ENCODE measurements at regions not wholly inside any gene's neighbourhood (a gene's known extent, or its start where the extent isn't known, plus 50 kb on each side); places are given as distances from the start of the nearest gene placed in this dataset.

DNA sequence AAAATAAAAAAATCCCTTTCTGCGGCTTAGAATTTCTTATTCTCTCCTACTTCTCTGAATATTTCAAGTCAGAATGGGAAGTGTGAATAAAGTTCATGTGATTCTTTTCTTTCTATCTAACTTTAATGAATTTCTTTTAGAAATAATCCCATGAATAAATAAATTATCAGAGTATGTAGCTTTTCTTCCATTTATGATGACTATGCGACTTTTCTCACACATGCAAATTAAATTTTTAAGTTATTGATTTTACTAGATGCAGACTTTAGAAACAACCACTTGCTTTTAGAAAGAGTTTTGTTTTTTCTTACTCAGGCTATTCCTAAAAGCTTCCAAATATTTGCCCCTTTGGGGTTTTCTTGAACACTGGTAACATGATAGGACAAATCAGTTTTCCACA is 477.7 kb upstream of the AGTR1 start:
- Mint-ChIP-seq H3K9me3 (no peaks in the 10 kb centered on the region), H3K27ac (no peak overlapping the region), H3K36me3 (ENCODE audit: low read depth) (no peaks in the 10 kb centered on the region), H3K27me3 (no peaks in the 10 kb centered on the region), H3K4me1 (no peaks in the 10 kb centered on the region), H3K4me3 (no peak overlapping the region)
- intact Hi-C loops (cut with micrococcal nuclease) = no loop called here
- DNase-seq = no peak

- DNase-seq = no peak
- Mint-ChIP-seq H3K4me1 (no peaks in the 10 kb centered on the region), H3K27me3 (no peaks in the 10 kb centered on the region), H3K9me3 (no peaks in the 10 kb centered on the region), H3K4me3 (no peak overlapping the region), H3K27ac (no peak overlapping the region), H3K36me3 (ENCODE audit: low read depth) (no peaks in the 10 kb centered on the region)
- intact Hi-C loops (cut with micrococcal nuclease) = no loop called here
These were observed 476.4 kb upstream of the AGTR1 start for GRCh38 chr3:148221303-148221702.

- no peak for DNase-seq
- Mint-ChIP-seq H3K27me3 (no peaks in the 10 kb centered on the region), H3K4me3 (no peak overlapping the region), H3K4me1 (no peaks in the 10 kb centered on the region), H3K27ac (no peak overlapping the region), H3K9me3 (no peaks in the 10 kb centered on the region), H3K36me3 (ENCODE audit: low read depth) (no peaks in the 10 kb centered on the region)
- intact Hi-C loops (cut with micrococcal nuclease) = no loop called here
These were observed 474.4 kb upstream of the AGTR1 start for GRCh38 chr3:148223266-148223665.

GRCh38 chr3:148226246-148226645 is 471.5 kb upstream of the AGTR1 start:
- no peak for DNase-seq
- Mint-ChIP-seq H3K27ac (no peak overlapping the region), H3K4me3 (no peak overlapping the region), H3K36me3 (ENCODE audit: low read depth) (no peaks in the 10 kb centered on the region), H3K4me1 (no peaks in the 10 kb centered on the region), H3K27me3 (no peaks in the 10 kb centered on the region), H3K9me3 (no peaks in the 10 kb centered on the region)
- intact Hi-C loops (cut with micrococcal nuclease) = no loop called here

DNA sequence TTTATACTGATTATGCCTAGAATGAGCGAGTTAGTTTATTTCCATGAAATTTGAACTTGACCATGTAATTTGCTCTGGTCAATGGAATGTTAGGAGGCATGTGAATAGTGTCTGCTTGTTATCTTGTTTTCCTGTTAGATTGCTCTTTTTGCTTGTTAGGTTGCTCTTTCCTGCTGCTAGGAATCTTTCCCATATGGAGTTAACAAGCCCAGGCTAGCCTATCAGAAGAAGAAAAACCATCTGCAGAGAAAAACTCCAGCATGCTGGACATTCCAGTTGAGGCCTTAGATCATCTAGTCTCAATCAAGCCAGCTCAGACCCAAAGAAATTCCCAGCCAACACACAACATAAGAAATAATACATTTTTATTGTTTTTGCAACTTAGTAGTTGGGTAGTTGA is 470.2 kb upstream of the AGTR1 start:
- Mint-ChIP-seq H3K36me3 (ENCODE audit: low read depth) (no peaks in the 10 kb centered on the region), H3K27me3 (no peaks in the 10 kb centered on the region), H3K9me3 (peaks cover 4% of the 10 kb centered on the region), H3K4me1 (no peaks in the 10 kb centered on the region), H3K4me3 (no peak overlapping the region), H3K27ac (no peak overlapping the region)
- no peak for DNase-seq
- intact Hi-C loops (cut with micrococcal nuclease) = no loop called here

DNA sequence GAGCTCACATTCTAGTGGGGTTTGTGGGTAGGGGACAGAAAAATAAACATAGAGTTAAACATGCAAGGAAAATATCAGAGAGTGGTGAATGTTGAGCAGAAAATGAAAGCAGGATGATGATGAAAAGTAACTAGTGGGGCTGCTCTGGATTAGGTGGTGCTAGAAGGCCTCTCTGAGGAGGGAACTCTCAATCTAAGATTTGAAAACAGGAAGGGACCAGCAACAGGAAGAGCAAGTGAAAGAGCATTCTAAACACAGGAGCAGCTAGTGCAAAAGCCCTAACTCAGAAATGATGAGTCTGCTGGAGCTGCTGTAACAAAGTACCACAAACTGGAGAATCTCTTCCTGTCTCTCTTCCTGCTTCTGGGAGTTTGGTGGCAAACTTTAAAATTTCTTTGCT is 468.6 kb upstream of the AGTR1 start:
- H3K36me3 Mint-ChIP-seq (ENCODE audit: low read depth) = no peaks in the 10 kb centered on the region
- no peak for DNase-seq
- no peak overlapping the region for H3K27ac Mint-ChIP-seq
- intact Hi-C loops (cut with micrococcal nuclease) = no loop called here
- H3K9me3 Mint-ChIP-seq = peaks cover 4% of the 10 kb centered on the region
- no peaks in the 10 kb centered on the region for H3K4me1 Mint-ChIP-seq
- no peak overlapping the region for H3K4me3 Mint-ChIP-seq
- H3K27me3 Mint-ChIP-seq = no peaks in the 10 kb centered on the region

DNA sequence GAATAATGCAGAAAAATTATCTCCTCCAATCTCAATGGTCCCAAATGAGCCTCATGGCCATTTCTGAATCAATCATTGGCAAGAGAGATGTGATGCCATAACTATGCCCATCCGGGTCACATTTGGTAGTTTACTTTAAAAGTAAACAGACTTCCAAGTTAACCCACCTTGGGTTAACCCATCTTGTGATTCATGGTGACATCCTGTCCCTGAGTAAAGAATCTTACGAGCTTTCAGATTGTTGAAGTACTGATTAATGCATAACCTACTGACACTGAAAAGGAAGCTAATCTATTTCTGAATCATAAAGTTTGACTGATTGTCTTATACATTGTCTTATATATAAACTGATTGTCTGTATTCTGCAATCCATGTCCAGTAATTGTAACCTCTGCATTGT is 467.2 kb upstream of the AGTR1 start:
- no peaks in the 10 kb centered on the region for H3K36me3 Mint-ChIP-seq (ENCODE audit: low read depth)
- DNase-seq = no peak
- no peak overlapping the region for H3K27ac Mint-ChIP-seq
- no peaks in the 10 kb centered on the region for H3K4me1 Mint-ChIP-seq
- H3K4me3 Mint-ChIP-seq = no peak overlapping the region
- H3K27me3 Mint-ChIP-seq = no peaks in the 10 kb centered on the region
- intact Hi-C loops (cut with micrococcal nuclease) = no loop called here
- H3K9me3 Mint-ChIP-seq = peaks cover 4% of the 10 kb centered on the region

DNA sequence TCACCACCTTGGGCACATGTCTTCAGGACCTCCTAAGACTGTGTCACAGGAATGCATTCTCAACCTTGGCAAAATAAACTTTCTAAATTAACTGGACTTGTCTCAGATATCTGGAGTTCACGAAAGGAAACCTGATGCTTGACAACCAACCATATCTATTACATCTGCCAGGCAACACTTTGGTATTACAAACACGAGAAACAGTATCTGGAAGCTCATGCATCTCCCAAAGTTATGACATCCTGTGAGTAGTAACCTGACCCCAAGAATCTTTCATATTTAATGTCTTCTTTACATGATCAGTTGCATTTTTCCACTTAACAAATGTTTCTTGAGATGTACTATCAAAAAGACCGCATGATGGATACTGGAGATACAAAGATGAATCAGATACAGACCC is 465.3 kb upstream of the AGTR1 start:
- no peaks in the 10 kb centered on the region for H3K36me3 Mint-ChIP-seq (ENCODE audit: low read depth)
- intact Hi-C loops (cut with micrococcal nuclease) = no loop called here
- H3K4me3 Mint-ChIP-seq = no peak overlapping the region
- H3K27me3 Mint-ChIP-seq = no peaks in the 10 kb centered on the region
- H3K9me3 Mint-ChIP-seq = peaks cover 4% of the 10 kb centered on the region
- no peak for DNase-seq
- no peak overlapping the region for H3K27ac Mint-ChIP-seq
- no peaks in the 10 kb centered on the region for H3K4me1 Mint-ChIP-seq

- Mint-ChIP-seq H3K36me3 (ENCODE audit: low read depth) (no peaks in the 10 kb centered on the region), H3K4me3 (no peak overlapping the region), H3K27ac (no peak overlapping the region), H3K4me1 (no peaks in the 10 kb centered on the region), H3K27me3 (no peaks in the 10 kb centered on the region), H3K9me3 (peaks cover 4% of the 10 kb centered on the region)
- no peak for DNase-seq
- intact Hi-C loops (cut with micrococcal nuclease) = no loop called here
These were observed 464.3 kb upstream of the AGTR1 start for GRCh38 chr3:148233403-148233802.

- Mint-ChIP-seq H3K9me3 (peaks cover 4% of the 10 kb centered on the region), H3K27ac (no peak overlapping the region), H3K27me3 (no peaks in the 10 kb centered on the region), H3K36me3 (ENCODE audit: low read depth) (no peaks in the 10 kb centered on the region), H3K4me3 (no peak overlapping the region), H3K4me1 (no peaks in the 10 kb centered on the region)
- intact Hi-C loops (cut with micrococcal nuclease) = no loop called here
- DNase-seq = no peak
These were observed 463.2 kb upstream of the AGTR1 start for GRCh38 chr3:148234536-148234935.

DNA sequence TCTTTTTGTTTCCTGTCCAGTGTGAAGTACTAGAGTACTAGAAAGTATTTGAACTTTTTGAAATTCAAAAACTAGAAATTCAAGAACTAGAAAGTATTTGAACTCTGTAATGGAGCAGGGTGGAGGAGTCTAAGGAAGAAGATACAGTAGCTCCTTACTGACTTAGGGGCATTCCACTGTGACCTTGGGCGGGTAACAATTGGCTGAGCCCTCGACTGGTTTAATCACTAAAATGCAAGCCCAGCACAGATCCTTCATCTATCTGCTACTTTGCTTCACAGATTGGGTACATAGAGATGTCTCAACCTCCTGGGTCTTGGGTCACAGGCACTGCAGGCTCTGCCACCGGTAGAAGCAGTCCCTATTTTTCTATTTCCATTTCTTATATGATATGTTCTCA is 462.1 kb upstream of the AGTR1 start:
- Mint-ChIP-seq H3K27ac (no peak overlapping the region), H3K27me3 (no peaks in the 10 kb centered on the region), H3K9me3 (peaks cover 4% of the 10 kb centered on the region), H3K4me3 (no peak overlapping the region), H3K4me1 (no peaks in the 10 kb centered on the region), H3K36me3 (ENCODE audit: low read depth) (no peaks in the 10 kb centered on the region)
- intact Hi-C loops (cut with micrococcal nuclease) = no loop called here
- DNase-seq = no peak

- Mint-ChIP-seq H3K27me3 (no peaks in the 10 kb centered on the region), H3K36me3 (ENCODE audit: low read depth) (no peaks in the 10 kb centered on the region), H3K27ac (no peak overlapping the region), H3K4me3 (no peak overlapping the region), H3K4me1 (no peaks in the 10 kb centered on the region), H3K9me3 (no peaks in the 10 kb centered on the region)
- intact Hi-C loops (cut with micrococcal nuclease) = no loop called here
- DNase-seq = no peak
These were observed 459.3 kb upstream of the AGTR1 start for GRCh38 chr3:148238421-148238821.

GRCh38 chr3:148240351-148240750 is 457.4 kb upstream of the AGTR1 start:
- no peak overlapping the region for H3K27ac Mint-ChIP-seq

GRCh38 chr3:148243609-148244008 is 454.1 kb upstream of the AGTR1 start:
- Mint-ChIP-seq H3K4me1 (no peaks in the 10 kb centered on the region), H3K9me3 (no peaks in the 10 kb centered on the region), H3K4me3 (no peak overlapping the region), H3K27me3 (no peaks in the 10 kb centered on the region), H3K36me3 (ENCODE audit: low read depth) (no peaks in the 10 kb centered on the region), H3K27ac (no peak overlapping the region)
- intact Hi-C loops (cut with micrococcal nuclease) = no loop called here
- no peak for DNase-seq

More at GRCh38 chr3:148240351-148240750, 457.4 kb upstream of the AGTR1 start:
- Mint-ChIP-seq H3K4me1 (no peaks in the 10 kb centered on the region), H3K27me3 (no peaks in the 10 kb centered on the region), H3K9me3 (no peaks in the 10 kb centered on the region), H3K4me3 (no peak overlapping the region), H3K36me3 (ENCODE audit: low read depth) (no peaks in the 10 kb centered on the region)
- no peak for DNase-seq
- intact Hi-C loops (cut with micrococcal nuclease) = no loop called here

DNA sequence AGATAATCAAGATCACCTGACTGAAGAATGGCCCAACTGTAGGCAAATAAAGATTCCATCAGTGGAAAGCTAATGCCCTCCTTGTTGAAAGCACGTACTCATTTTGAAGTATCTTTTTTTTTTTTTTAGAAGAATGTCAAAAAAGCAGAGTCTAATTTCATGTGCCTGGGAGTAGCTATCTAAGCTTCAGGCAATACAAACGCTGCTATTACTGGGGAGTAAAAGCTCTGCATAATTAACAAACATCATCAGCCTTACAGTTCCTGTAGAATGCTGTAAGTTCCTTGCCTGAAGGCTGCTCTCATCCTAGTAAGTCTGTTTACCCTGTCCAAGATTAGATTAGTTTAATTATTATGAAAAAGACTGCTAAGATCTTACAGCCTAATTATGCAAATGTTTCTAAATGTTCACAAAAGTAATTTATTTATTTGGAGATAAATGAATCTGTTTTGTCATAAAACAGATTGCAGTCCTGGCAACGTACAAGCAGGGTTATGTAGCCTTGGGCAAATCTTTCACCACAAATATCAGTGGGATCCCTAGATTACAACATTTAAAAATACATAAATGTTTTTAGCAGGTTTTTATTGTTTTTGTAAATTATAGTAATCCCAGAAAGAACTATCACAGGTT is 451.3 kb upstream of the AGTR1 start:
- Mint-ChIP-seq H3K9me3 (no peaks in the 10 kb centered on the region), H3K4me3 (no peak overlapping the region), H3K36me3 (ENCODE audit: low read depth) (no peaks in the 10 kb centered on the region), H3K4me1 (no peaks in the 10 kb centered on the region), H3K27me3 (no peaks in the 10 kb centered on the region), H3K27ac (no peak overlapping the region)
- no peak for DNase-seq
- intact Hi-C loops (cut with micrococcal nuclease) = no loop called here
